Left ventricle myocardium inferior (tissue), 1 donor: ENCODE measurements at regions not wholly inside any gene's neighbourhood (a gene's known extent, or its start where the extent isn't known, plus 50 kb on each side); places are given as distances from the start of the nearest gene placed in this dataset.
"Not testable (repeated sequence)": the region's sequence is repeated elsewhere in the genome, so short reads cannot be mapped to it uniquely, and the experiment has no call there.

Experiments
- DNase-seq: peaks from one replicate; pipeline ENCODE4 v3.0.0-alpha.2; 2020
- H3K27ac ChIP-seq: fragments of 200-600 bp; replicated peaks from 2 replicates; pipeline ENCODE4 v1.8.0; 2021
- H3K27me3 ChIP-seq: fragments of 200-600 bp; 2 replicates; pipeline ENCODE4 v1.8.0; 2021; ENCODE audit warnings: low read depth
- H3K36me3 ChIP-seq: fragments of 200-600 bp; 2 replicates; pipeline ENCODE4 v1.8.0; 2021
- H3K4me1 ChIP-seq: fragments of 200-600 bp; 2 replicates; pipeline ENCODE4 v1.8.0; 2021
- H3K4me3 ChIP-seq: fragments of 200-600 bp; 2 replicates; pipeline ENCODE4 v1.8.0; 2021; ENCODE audit warnings: mild to moderate bottlenecking, moderate library complexity
- H3K9me3 ChIP-seq: fragments of 200-600 bp; replicated peaks from 2 replicates; pipeline ENCODE4 v1.8.0; 2021
- CTCF ChIP-seq: fragments of 200-600 bp; IDR thresholded peaks from 2 replicates; pipeline ENCODE4 v1.8.0; 2021; ENCODE audit warnings: antibody characterized with exemption, mild to moderate bottlenecking, borderline replicate concordance
- intact Hi-C: fragments of 100-400 bp; cut with micrococcal nuclease; formaldehyde crosslinking; loops from one replicate; pipeline ENCODE4 v1.11.0; 2022
- donor health status: DM: no; HTN: yes; CAD: no; lungs with severe emphysema.

DNA sequence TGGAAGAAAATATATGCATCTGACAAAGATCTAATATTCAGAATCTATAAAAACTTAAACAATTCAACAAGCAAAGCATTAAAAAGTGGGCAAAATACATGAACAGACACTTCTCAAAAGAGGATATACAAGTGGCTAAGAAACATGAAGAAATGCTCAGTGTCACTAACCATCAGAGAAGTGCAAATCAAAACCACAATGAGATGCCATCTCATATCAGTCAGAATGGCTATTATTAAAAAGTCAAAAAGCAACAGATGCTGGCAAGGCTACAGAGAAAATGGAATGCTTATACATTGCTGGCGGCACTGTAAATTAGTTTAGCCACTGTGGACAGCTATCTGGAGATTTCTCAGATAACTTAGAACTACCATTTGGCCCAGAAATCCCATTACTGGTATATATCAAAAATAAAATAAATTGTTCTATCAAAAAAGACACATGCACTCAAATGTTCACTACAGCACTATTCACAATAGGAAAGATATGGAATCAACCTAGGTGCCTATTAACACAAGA, 179.5 kb downstream of the PCTP start:
- no peaks in the 10 kb centered on the region for H3K36me3 ChIP-seq
- H3K4me1 ChIP-seq, result no peaks in the 10 kb centered on the region
- intact Hi-C loops, result no loop called here
- no peak for DNase-seq
- peaks cover 26% of the 10 kb centered on the region for H3K9me3 ChIP-seq
- H3K27me3 ChIP-seq, result peaks cover 6% of the 10 kb centered on the region
- TF ChIP-seq CTCF, result no peak
- no peak overlapping the region for H3K27ac ChIP-seq
- no peak overlapping the region for H3K4me3 ChIP-seq

DNA sequence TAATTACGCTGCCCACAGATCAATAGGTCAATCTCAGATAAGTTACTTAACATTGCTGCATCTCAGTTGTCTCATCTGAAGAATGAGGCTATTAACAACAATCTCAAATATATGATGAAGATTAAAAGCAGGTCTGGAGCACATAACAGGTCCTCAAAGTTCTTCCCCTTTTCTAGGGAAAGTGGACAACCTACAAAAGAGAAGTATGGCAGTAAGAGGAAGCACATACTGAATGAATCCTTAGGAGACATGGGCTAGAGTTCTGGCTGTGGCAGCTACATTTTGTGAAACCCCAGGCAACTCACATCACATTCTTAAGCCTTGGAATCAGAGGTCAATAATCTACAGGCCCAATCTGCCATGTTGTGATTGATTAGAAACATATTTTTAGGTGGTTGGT, 180.6 kb downstream of the PCTP start:
- TF ChIP-seq CTCF, result no peak
- Histone ChIP-seq H3K27ac (no peak overlapping the region), H3K9me3 (peaks cover 18% of the 10 kb centered on the region), H3K4me1 (no peaks in the 10 kb centered on the region), H3K4me3 (no peak overlapping the region), H3K27me3 (peaks cover 9% of the 10 kb centered on the region), H3K36me3 (no peaks in the 10 kb centered on the region)
- no peak for DNase-seq
- intact Hi-C loops, result no loop called here

DNA sequence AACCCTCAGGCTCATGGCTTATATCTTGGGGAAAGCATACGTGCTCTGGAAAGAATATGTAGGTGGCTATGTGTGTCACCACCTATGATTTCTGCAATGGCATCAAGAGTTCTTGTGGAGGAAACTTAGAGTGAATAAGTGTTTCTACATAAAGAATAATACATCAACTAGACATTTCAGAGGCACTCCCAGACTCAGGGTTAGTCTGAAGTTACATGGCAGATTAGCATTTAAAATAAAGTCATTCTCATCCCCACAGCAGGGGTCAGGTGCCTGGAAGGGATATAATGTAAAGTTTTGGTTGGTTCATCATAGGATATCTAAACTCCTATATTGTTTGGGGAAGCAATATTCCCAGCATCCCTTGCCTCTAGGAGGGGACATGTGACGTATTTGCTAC, 182.1 kb downstream of the PCTP start:
- DNase-seq, result no peak
- intact Hi-C loops, result no loop called here

GRCh38 chr17:55939181-55939810, 188.4 kb downstream of the PCTP start:
- H3K27ac ChIP-seq, H3K4me3 ChIP-seq, H3K4me1 ChIP-seq, DNase-seq, intact Hi-C loops, H3K36me3 ChIP-seq: not testable (repeated sequence)
- Histone ChIP-seq H3K9me3 (peaks cover 31% of the 10 kb centered on the region), H3K27me3 (peaks cover 19% of the 10 kb centered on the region)

More for the DNA sequence above, 182.1 kb downstream of the PCTP start:
- Histone ChIP-seq H3K4me3 (no peak overlapping the region), H3K27ac (no peak overlapping the region), H3K9me3 (peaks cover 18% of the 10 kb centered on the region), H3K4me1 (no peaks in the 10 kb centered on the region), H3K36me3 (no peaks in the 10 kb centered on the region), H3K27me3 (peaks cover 12% of the 10 kb centered on the region)
- TF ChIP-seq CTCF, result no peak

DNA sequence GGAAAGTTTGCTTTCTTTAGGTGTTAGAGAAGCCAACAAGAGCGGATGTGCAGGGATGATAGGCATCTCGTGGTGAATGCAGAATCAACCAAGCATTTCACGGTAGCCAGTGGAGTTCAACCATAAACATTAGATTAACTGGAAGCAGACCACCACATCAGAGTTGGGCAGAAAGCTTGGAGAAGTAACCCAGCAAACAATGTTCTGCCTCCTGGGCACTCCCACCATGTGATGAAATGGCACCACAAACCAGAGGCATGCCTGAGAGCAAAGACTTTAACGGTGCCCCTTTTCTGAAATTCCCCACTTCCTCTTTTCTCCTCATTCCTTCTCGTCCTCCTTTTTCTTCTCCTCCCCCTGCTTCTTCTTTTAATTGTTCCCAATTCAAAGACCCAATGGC, 193.5 kb upstream of the ANKFN1 start:
- intact Hi-C loops, result no loop called here
- Histone ChIP-seq H3K9me3 (no peaks in the 10 kb centered on the region), H3K4me1 (no peaks in the 10 kb centered on the region), H3K27ac (no peak overlapping the region), H3K36me3 (no peaks in the 10 kb centered on the region), H3K27me3 (peaks cover 4% of the 10 kb centered on the region), H3K4me3 (no peak overlapping the region)
- no peak for DNase-seq
- TF ChIP-seq CTCF, result no peak

DNA sequence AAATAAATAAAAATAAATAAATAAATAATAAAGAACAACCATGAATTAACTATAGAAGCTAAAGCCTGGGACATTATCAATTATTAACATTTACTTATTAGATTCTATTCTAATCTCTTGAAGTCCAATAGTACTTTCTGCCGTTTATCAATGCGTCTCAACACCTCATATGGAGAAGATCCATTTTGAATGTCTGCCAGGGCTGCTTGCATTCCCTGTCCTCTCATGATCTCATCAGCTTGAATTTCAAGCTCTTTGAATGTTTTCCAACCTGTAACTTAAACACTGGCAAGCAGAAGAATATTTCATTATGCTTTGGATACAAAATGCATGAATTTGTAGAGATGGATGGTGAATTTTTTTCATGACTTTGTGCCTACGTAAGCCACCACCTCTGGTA, 191.9 kb upstream of the ANKFN1 start:
- intact Hi-C loops, result no loop called here
- Histone ChIP-seq H3K27me3 (no peaks in the 10 kb centered on the region), H3K9me3 (no peaks in the 10 kb centered on the region), H3K27ac (no peak overlapping the region), H3K36me3 (no peaks in the 10 kb centered on the region), H3K4me3 (no peak overlapping the region), H3K4me1 (no peaks in the 10 kb centered on the region)
- TF ChIP-seq CTCF, result no peak
- DNase-seq, result no peak
